NCI-H526 treated with DMSO at 0.1 percent for 48 hours (cell line): ENCODE measurements at regions not wholly inside any gene's neighbourhood (a gene's known extent, or its start where the extent isn't known, plus 50 kb on each side); places are given as distances from the start of the nearest gene placed in this dataset.
A peak's percentile ranks its signal among the peaks of the same experiment; 100 is the strongest.

Source experiments
- DNase-seq: peaks from one replicate; lab custom pipeline; 2025; lab: John Stamatoyannopoulos, UW

GRCh38 chrX:40452031-40452430 is 128.7 kb upstream of the ATP6AP2 start:
- no peak for DNase-seq

- no peak for DNase-seq
Measured at GRCh38 chrX:40449956-40450706, 130.6 kb upstream of the ATP6AP2 start.

- no peak for DNase-seq
Measured at GRCh38 chrX:40449396-40449795, 131.4 kb upstream of the ATP6AP2 start.

GRCh38 chrX:40448793-40449192 is 132.0 kb upstream of the ATP6AP2 start:
- no peak for DNase-seq

GRCh38 chrX:40446921-40447320 is 133.8 kb upstream of the ATP6AP2 start:
- no peak for DNase-seq

- DNase-seq = no peak
Measured at GRCh38 chrX:40445691-40446090, 135.1 kb upstream of the ATP6AP2 start.

GRCh38 chrX:40444798-40445496 is 135.8 kb upstream of the ATP6AP2 start:
- no peak for DNase-seq

- DNase-seq = no peak
Measured at GRCh38 chrX:40444133-40444532, 136.6 kb upstream of the ATP6AP2 start.

- DNase-seq = no peak
Measured at GRCh38 chrX:40440866-40441265, 139.9 kb upstream of the ATP6AP2 start.

- no peak for DNase-seq
Measured at GRCh38 chrX:40439625-40440532, 140.9 kb upstream of the ATP6AP2 start.

GRCh38 chrX:40437348-40437747 is 143.4 kb upstream of the ATP6AP2 start:
- DNase-seq = no peak

GRCh38 chrX:40434947-40435346 is 145.8 kb upstream of the ATP6AP2 start:
- peak; percentile 21 for DNase-seq

GRCh38 chrX:40434443-40434842 is 146.3 kb upstream of the ATP6AP2 start:
- no peak for DNase-seq

- no peak for DNase-seq
Measured at GRCh38 chrX:40433160-40433559, 147.6 kb upstream of the ATP6AP2 start.

- DNase-seq = no peak
Measured at GRCh38 chrX:40424259-40424658, 156.5 kb upstream of the ATP6AP2 start.

- DNase-seq = no peak
Measured at GRCh38 chrX:40423299-40423698, 157.5 kb upstream of the ATP6AP2 start.

- DNase-seq = no peak
Measured at GRCh38 chrX:40422021-40422420, 158.7 kb upstream of the ATP6AP2 start.

GRCh38 chrX:40420899-40421729 is 159.7 kb upstream of the ATP6AP2 start:
- peak; percentile 61 for DNase-seq

GRCh38 chrX:40418813-40419195 is 162.0 kb upstream of the ATP6AP2 start:
- no peak for DNase-seq

GRCh38 chrX:40418146-40418812 is 162.5 kb upstream of the ATP6AP2 start:
- DNase-seq = no peak

- no peak for DNase-seq
Measured at GRCh38 chrX:40415675-40416074, 165.1 kb upstream of the ATP6AP2 start.
